ENCODE measurements at regions not wholly inside any gene's neighbourhood (a gene's known extent, or its start where the extent isn't known, plus 50 kb on each side); places are given as distances from the start of the nearest gene placed in this dataset.

GRCh38 chr11:82216927-82217570 is 516.6 kb downstream of the FAM181B start:
- no peak for TF ChIP-seq CTCF (IDR thresholded peaks at IDR 0.05; ENCODE audit: poor library complexity)
- no peak for TF ChIP-seq EZH2 (IDR thresholded peaks at IDR 0.05; ENCODE audit: borderline replicate concordance)
